Tibial artery (tissue), 4 donors: ENCODE measurements at regions not wholly inside any gene's neighbourhood (a gene's known extent, or its start where the extent isn't known, plus 50 kb on each side); places are given as distances from the start of the nearest gene placed in this dataset.

Source experiments
- DNase-seq, 2 donors: peaks; one replicate each; pipeline ENCODE4 v3.0.0-alpha.2; 2019
- H3K27ac ChIP-seq, 2 donors: fragments of 200-600 bp; sonication (generic) in 1 of 2; 1 replicate in 1 of 2; 2 replicates in 1 of 2; pipeline ENCODE4 v1.5.1; 2018 to 2019; ENCODE audit warnings: mild to moderate bottlenecking in 1 of 2
- H3K27me3 ChIP-seq, 2 donors: fragments of 200-600 bp; sonication (generic) in 1 of 2; one replicate each; pipeline versions ENCODE4 v1.5.1 to v1.6.0; 2016 to 2019
- H3K36me3 ChIP-seq, 3 donors: fragments of 200-600 bp; sonication (generic) in 2 of 3; one replicate each; pipeline ENCODE4 v1.5.1; 2016 to 2019; ENCODE audit warnings: mild to moderate bottlenecking in 2 of 3
- H3K4me1 ChIP-seq, 4 donors: fragments of 200-600 bp; sonication (generic) in 2 of 4; 1 replicate in 3 of 4; 2 replicates in 1 of 4; pipeline ENCODE4 v1.5.1; 2016 to 2019
- H3K4me3 ChIP-seq, 2 donors: fragments of 200-600 bp; sonication (generic) in 1 of 2; 1 replicate in 1 of 2; 2 replicates in 1 of 2; pipeline ENCODE4 v1.5.1; 2018 to 2019; ENCODE audit warnings: mild to moderate bottlenecking in 2 of 2
- H3K9me3 ChIP-seq, 3 donors: fragments of 200-600 bp; sonication (generic) in 1 of 3; one replicate each; pipeline ENCODE4 v1.5.1; 2016 to 2019
- CTCF ChIP-seq, 2 experiments: fragments of 200-600 bp in 1 of 2; fragments of 450-650 bp in 1 of 2; IDR thresholded peaks; one replicate each; pipeline ENCODE4 v1.5.1; 2017 to 2019; ENCODE audit warnings: antibody characterized with exemption in 2 of 2, mild to moderate bottlenecking in 1 of 2, moderate library complexity in 1 of 2
- intact Hi-C: fragments of 100-400 bp; cut with DNase I; formaldehyde crosslinking; loops from one replicate; pipeline ENCODE4 v1.15.0; 2023; ENCODE audit warnings: low total_unique reads

DNA sequence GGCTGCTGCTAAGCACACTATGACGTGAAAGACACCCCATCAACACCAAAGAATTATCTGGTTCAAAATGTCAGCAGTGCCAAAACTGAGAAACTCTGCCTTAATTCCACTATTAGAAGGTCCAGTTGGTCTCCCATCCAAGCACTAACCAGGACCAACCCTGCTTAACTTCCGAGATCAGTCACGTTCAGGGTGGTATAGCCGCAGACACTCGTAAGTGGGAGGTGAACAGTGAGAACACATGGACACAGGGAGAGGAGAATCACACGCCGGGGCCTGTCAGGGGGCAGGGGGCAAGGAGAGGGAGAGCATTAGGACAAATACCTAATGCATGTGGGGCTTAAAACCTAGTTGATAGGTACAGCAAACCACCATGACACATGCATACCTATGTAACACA is 83.4 kb downstream of the C13orf42 start:
- H3K9me3 ChIP-seq: peaks cover 0 to 11% (median 0%) of the 10 kb centered on the region in 3 donors
- intact Hi-C loops: no loop called here
- no peak for DNase-seq
- no peak for TF ChIP-seq CTCF (IDR thresholded peaks at IDR 0.05)
- no peak overlapping the region for H3K4me3 ChIP-seq
- no peaks in the 10 kb centered on the region for H3K36me3 ChIP-seq
- H3K27me3 ChIP-seq: no peaks in the 10 kb centered on the region
- no peaks in the 10 kb centered on the region for H3K4me1 ChIP-seq
- H3K27ac ChIP-seq: no peak overlapping the region

DNA sequence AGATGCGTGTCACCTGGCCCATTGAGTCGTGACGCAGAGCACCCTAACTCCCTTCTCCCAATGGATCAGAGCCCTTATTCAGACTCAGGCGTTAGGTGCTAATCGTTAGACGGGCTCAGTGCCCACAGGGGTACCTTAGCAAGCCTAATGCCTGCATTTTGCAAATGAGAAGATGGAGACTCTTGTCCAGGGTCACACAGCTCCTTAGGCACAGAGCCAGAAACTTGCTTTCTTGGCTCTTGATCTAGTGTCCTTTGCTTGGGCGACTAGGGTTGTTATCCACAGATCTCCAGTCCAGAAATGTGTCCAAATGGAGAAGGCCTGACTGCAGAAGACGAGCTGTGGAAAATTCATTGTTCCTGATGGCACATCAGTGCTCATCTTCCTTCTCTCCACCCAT is 85.1 kb downstream of the C13orf42 start:
- no peaks in the 10 kb centered on the region for H3K36me3 ChIP-seq
- no peaks in the 10 kb centered on the region for H3K27me3 ChIP-seq
- intact Hi-C loops: no loop called here
- no peak overlapping the region for H3K27ac ChIP-seq
- no peak for DNase-seq
- peaks cover 0 to 18% (median 0%) of the 10 kb centered on the region in 3 donors for H3K9me3 ChIP-seq
- H3K4me1 ChIP-seq: no peaks in the 10 kb centered on the region
- TF ChIP-seq CTCF (IDR thresholded peaks at IDR 0.05): no peak
- H3K4me3 ChIP-seq: no peak overlapping the region

DNA sequence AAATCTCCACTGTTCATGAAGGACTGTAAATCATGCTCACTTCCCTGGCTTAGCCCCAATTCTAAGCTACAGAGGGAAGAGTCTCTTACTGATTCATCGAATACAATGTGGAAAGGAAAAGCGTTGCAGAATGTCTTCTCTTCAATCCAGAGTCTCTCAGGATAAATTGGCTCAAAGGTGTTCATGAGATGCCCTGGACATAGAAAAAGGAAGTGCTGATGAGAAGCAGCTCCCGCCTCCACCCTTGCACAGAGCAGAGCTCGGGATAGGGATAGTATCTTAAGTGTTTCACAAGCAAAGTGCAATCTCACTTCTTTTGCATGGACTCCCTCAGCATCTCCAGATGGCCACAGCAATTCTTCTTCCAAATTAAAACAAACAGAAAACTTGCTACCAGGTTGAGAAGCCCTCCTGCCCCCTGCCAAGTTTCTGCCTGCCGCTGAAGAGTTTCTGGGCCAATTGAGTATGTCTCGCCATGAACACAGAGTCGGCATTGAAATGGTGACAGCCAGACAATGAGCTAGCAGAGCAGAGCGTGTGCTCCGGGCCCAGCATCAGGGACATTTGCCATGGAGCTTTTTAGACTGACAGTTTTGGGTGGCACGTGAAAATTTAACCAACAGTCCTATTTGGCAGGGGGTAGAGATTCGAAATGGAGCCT is 85.7 kb downstream of the C13orf42 start:
- no peak overlapping the region for H3K27ac ChIP-seq
- no peaks in the 10 kb centered on the region for H3K4me1 ChIP-seq
- no peak for DNase-seq
- intact Hi-C loops: no loop called here
- TF ChIP-seq CTCF (IDR thresholded peaks at IDR 0.05): no peak
- no peaks in the 10 kb centered on the region for H3K27me3 ChIP-seq
- H3K9me3 ChIP-seq: peaks cover 0 to 18% (median 0%) of the 10 kb centered on the region in 3 donors
- no peak overlapping the region for H3K4me3 ChIP-seq
- no peaks in the 10 kb centered on the region for H3K36me3 ChIP-seq

- H3K27ac ChIP-seq: no peak overlapping the region
- H3K36me3 ChIP-seq: no peaks in the 10 kb centered on the region
- no peak overlapping the region for H3K4me3 ChIP-seq
- intact Hi-C loops: no loop called here
- no peak for TF ChIP-seq CTCF (IDR thresholded peaks at IDR 0.05)
- no peak for DNase-seq
- H3K27me3 ChIP-seq: no peaks in the 10 kb centered on the region
- H3K9me3 ChIP-seq: peaks cover 0 to 18% (median 0%) of the 10 kb centered on the region in 3 donors
- H3K4me1 ChIP-seq: no peaks in the 10 kb centered on the region
Measured at GRCh38 chr13:51021811-51022210, 89.3 kb downstream of the C13orf42 start.

DNA sequence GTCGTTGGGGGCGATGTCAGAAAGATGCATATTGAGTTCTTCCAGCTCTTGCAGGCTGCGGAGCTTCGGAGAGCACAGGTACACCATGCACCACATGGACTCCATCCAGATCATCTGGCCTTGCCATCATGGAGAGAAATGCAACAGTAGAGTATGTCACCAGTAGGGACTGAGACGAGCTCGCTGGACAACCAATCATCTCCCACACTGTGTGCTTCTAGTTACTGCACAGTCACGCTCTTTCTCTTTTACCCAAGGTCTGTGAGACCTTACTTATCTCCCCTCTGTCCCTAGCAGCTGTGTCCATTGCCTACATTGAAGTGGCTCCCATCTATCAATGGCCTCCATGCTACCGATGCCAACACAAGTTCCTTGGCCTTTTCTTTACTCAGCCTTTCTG is 90.5 kb downstream of the C13orf42 start:
- peaks cover 0 to 18% (median 0%) of the 10 kb centered on the region in 3 donors for H3K9me3 ChIP-seq
- no peaks in the 10 kb centered on the region for H3K36me3 ChIP-seq
- intact Hi-C loops: no loop called here
- no peak overlapping the region for H3K27ac ChIP-seq
- TF ChIP-seq CTCF (IDR thresholded peaks at IDR 0.05): no peak
- no peaks in the 10 kb centered on the region for H3K4me1 ChIP-seq
- DNase-seq: no peak
- no peak overlapping the region for H3K4me3 ChIP-seq
- H3K27me3 ChIP-seq: no peaks in the 10 kb centered on the region

- no peak overlapping the region for H3K27ac ChIP-seq
- no peak for DNase-seq
- H3K4me3 ChIP-seq: no peak overlapping the region
- intact Hi-C loops: no loop called here
- H3K27me3 ChIP-seq: no peaks in the 10 kb centered on the region
- peaks cover 0 to 18% (median 0%) of the 10 kb centered on the region in 3 donors for H3K9me3 ChIP-seq
- H3K36me3 ChIP-seq: no peaks in the 10 kb centered on the region
- no peaks in the 10 kb centered on the region for H3K4me1 ChIP-seq
- TF ChIP-seq CTCF (IDR thresholded peaks at IDR 0.05): no peak
Measured at GRCh38 chr13:51019026-51019425, 92.0 kb downstream of the C13orf42 start.
